Stimulated activated CD4-positive, alpha-beta T cell treated with anti-CD3 and anti-CD28 coated beads, TNF-alpha, amount 100 ng/mL, for 24 hours (primary cell): ENCODE measurements at regions not wholly inside any gene's neighbourhood (a gene's known extent, or its start where the extent isn't known, plus 50 kb on each side); places are given as distances from the start of the nearest gene placed in this dataset.

Source experiments
- DNase-seq, 3 experiments: peaks; one replicate each; pipeline ENCODE4 v3.0.0-alpha.2; 2020; ENCODE audit warnings: low read depth in 3 of 3

GRCh38 chr15:77737238-77738037 is 104.7 kb upstream of the LINGO1 start:
- no peak for DNase-seq

DNA sequence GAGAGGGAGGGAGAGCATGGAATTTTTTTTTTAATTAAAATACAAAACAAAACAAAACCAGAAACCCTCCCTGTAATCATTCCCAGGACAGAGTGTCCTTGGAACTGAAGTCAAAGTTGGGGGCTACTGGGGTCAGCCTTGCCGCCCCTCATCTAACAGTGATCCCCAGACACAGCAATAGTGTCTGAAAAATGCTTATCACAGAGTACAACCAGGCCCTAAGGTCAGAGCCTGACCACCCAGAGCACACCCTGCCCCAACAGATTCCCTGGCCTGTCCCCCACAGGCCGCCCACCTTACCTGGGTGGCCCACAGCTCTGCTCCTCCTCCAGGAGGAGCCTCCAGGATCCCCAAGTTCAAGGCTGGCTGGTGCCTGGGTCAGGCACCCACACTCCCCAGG is 101.6 kb upstream of the LINGO1 start:
- no peak for DNase-seq

- no peak for DNase-seq
Observed at GRCh38 chr15:77733579-77734300, 101.0 kb upstream of the LINGO1 start.

DNA sequence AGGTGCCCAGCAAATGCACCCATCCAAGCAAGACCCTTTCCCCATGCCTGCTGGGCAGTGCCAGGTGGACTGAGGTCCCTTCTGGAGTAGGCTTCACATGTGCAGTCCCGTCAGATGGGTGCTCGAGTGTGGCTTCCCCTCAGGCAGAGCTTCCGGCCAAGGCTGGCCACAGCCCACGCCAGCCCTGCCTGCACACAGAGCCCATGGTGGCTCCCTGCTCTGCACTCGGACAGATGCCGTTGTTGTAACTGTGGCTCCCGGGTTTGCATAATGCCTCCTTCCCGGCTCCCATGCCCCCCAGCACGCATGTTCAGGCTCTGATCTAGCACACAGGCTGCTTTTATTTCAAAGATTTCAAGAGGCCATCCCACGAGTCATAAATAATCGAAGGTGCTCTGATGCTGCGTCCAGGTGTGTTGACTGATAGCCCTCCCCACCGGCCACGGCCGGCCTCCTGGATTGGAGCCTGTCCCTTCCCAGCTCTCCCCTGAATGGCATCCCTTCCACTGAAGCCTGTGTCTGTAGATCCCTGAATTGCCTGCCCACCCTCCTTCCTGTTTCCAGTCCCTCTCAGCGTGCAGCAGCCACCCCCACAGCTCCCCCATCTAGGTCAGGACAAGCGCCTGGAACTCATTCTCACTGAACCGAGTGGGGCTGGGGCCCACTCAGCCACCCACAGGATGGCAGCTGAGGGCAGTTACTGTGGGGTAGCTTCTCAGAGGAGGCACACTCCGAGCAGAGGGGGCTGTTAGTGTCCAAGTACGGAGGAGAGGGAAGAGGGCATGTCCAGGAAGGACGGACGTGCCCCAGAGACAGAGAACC is 100.0 kb upstream of the LINGO1 start:
- no peak for DNase-seq

DNA sequence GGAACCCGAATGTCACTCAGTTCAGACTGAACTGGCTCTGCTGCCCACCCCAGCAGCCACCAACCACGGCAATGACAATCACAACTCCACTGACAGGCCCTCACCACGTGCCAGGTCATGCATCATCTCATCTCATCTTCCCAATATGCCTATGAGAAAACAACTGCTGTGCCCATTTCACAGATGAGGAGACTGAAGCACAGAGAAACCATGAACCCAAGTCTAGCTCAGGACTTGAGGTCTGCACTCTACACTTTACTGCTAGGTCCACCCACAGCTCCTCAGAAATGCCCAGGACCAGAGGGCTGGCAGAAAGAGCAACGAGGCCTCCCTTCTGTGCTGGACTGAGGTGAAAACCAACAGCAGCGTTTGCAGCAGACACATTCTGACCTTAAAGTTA is 99.2 kb upstream of the LINGO1 start:
- DNase-seq: no peak

DNA sequence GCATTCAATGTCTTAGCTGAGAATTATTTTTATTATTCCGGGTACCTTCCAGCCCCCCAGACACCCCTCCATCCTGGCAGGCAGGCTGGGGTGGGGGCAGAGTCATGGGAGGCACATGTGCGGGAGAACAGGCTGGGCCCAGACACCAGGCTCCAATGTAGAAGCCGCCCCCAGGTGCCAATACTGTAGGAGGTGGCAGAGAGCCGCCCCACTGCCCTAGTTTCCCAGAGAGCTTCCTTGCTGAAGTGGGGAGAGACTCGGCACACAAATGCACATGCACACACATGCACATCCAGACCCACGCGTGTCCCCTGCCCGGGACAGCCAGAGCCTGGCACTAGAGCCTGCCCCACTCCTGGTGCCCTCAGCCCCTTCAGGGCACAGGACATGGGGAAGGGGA is 98.4 kb upstream of the LINGO1 start:
- no peak for DNase-seq

- DNase-seq: no peak
Observed at GRCh38 chr15:77727635-77728304, 95.1 kb upstream of the LINGO1 start.

DNA sequence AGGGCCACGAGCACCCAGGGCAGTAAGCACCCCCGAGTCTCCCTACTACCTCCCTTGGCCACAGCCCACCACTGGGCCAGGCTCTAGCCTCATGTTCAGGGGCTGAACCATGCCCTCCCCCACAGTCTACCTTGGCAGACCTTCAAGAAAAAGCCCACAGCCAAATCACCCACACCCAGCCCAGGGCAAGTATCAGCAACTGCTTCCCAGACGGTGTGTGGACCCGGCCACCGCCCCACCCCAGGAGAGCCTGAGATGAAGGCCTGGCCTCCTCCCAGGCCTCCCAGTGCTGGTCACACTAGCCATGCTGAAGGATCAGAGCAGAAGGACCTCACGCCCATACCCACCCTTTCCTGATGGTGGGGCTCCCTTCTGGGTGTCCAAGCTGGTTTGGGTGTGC is 92.0 kb upstream of the LINGO1 start:
- DNase-seq: no peak

- DNase-seq: no peak
Observed at GRCh38 chr15:77723756-77724155, 91.0 kb upstream of the LINGO1 start.

DNA sequence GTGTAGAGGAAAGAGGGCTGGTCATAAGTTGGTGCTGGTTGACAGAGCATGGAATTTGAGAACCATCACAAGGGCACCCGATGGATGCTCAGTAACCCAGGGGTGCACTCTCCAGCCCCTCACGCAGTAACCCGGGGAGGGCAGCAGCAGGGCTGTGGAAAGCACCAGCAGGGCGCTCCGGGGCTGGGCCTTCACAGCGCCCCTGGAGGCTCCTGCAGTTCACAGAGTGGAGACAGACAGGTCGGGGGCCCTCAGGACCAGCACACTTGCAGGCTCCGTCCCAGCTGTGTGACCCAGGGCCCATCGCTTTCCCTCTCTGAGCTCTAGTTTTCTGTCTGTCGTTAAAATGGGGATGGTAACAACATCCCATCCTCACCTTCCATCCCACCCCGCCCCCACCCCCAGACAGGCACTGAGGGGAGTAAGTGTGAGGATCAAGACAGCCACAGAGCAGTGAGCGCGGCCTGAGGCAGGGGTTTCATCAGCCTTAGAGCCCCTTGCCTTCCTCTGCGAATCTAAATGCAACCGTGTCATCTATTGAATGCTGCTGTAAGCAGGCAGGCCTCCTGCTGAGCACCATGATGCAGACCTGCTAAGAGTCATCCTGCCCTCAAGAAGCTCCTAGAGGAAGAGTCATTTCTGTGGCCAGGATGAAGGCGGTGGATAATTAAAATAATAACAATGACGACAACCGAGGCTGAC is 90.2 kb upstream of the LINGO1 start:
- no peak for DNase-seq

DNA sequence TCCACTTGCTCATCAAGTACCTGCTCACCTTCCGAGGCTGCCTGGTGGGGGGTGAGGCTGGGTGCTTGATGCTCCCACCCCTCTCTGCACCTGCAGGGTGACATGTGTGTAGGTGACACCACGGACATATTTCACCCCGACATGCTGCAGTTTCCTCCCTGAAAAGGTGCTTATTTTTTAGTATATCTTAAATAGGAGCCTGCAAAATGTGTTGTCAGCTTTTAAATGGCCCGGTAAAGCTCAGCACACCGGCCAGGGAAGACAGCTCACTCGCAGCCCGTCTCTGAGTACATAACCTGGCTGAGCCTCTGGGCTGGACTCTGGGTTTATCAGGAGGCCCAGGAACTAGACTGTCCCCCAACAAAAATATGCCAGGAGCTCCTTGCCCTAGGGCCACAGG is 89.3 kb upstream of the LINGO1 start:
- DNase-seq: no peak

- no peak for DNase-seq
Observed at GRCh38 chr15:77720655-77721054, 87.9 kb upstream of the LINGO1 start.

DNA sequence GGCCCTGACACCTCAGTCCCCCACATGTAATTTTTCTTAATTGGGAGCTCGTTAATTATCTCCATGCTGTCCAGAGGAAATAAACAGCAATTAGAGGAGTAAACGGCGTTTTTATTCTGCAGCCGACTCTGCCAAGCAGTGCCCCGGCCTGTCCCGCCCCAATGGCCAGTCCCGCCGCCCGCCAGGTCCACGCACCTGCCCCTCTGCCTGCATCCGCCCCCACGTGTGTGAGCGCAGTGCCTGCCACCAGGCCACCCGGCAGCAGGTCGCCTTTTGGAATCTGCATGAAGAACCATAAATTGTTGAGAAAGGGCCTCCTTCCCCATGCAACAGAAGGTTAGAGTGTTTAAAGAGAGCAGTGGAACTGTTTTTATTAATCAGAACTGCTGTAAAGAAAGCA is 87.5 kb upstream of the LINGO1 start:
- DNase-seq: no peak

DNA sequence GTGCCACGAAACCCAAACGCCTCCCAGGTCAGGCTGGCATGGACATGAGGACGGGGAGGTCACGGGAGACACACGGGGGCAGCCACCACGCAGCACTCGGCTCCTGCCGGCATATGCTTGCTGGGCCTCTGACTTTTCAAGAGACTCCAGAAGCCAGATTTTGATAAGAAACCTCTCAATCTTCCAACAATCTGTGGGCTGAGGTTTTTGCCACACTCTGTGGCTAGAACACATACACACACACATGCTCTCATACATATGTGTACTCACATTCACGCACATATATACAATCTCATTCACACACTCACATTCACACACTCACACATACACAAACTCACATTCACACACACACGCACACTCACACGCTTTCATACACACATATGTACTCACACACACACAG is 86.7 kb upstream of the LINGO1 start:
- DNase-seq: no peak

- no peak for DNase-seq
Observed at GRCh38 chr15:77717333-77717990, 84.8 kb upstream of the LINGO1 start.

GRCh38 chr15:77716632-77717332 is 84.1 kb upstream of the LINGO1 start:
- DNase-seq: no peak

DNA sequence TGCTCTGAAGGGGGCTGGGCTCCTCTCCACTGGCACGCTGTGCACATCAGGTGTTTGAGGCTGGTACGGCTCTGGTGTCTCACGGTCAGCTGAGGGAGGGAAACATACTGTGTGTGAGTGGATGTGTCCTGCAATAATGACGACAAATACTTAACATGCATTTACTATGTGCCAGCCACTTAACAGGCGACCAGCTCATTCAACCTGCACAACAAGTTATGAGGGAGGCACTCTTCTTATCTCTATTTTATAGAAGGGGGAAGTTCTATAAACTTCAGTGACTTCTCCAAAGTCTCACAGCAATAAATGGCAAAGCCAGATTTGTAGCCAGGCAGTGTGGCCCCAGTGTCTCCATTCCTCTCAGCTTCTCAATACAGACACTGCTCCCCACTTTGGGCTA is 83.1 kb upstream of the LINGO1 start:
- no peak for DNase-seq

DNA sequence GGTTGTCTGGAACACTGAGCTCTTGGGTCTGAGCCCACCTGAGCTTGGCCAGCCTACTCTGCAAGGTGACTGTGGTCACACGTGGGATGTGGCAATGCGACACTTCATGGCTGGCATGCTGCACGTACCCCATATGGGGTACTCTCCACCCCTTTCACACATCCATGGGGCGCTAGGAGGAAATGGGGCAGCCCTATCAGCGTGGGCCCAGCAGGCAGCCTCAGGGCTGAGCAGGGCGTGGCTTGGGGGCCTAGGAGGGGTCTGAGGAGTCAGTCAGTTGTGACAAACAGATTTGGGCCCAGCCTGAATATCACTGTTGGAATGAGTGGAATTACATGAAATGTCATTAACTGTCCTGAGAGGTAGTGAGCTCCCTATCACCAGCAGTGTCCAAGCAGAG is 82.3 kb upstream of the LINGO1 start:
- DNase-seq: no peak

DNA sequence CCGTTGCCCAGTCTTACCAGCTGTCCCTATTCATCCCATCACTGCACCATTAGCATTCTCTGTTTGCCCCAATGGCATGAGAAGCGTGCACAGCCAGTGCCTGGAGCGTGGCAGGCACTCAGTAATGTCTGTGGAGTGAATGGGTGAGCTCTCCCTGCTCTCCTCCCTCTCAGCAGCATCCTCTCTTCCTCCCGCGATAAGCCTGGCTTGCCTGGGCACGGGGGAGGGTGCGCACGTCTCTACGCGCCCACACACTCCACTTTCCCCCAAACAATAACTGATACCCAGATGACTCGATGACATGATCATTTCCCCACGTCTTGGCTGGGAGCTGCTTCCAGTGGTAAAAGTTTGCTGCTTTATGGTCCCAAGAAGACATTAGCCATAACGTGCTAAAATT is 81.8 kb upstream of the LINGO1 start:
- no peak for DNase-seq

- no peak for DNase-seq
Observed at GRCh38 chr15:77714023-77714422, 81.3 kb upstream of the LINGO1 start.
